Ascending aorta (tissue), 2 donors: ENCODE measurements at regions not wholly inside any gene's neighbourhood (a gene's known extent, or its start where the extent isn't known, plus 50 kb on each side); places are given as distances from the start of the nearest gene placed in this dataset.

Source experiments
- DNase-seq, 2 donors: peaks; one replicate each; pipeline ENCODE4 v3.0.0-alpha.2; 2019; ENCODE audit warnings: low spot score in 2 of 2
- H3K27ac ChIP-seq, 2 donors: fragments of 200-600 bp; sonication (generic); one replicate each; pipeline ENCODE4 v1.5.1; 2016 to 2017; ENCODE audit warnings: mild to moderate bottlenecking in 1 of 2
- H3K27me3 ChIP-seq: fragments of 200-600 bp; sonication (generic); one replicate; pipeline ENCODE4 v1.5.1; 2017
- H3K36me3 ChIP-seq, 2 donors: fragments of 200-600 bp; sonication (generic); one replicate each; pipeline ENCODE4 v1.5.1; 2016
- H3K4me1 ChIP-seq, 2 donors: fragments of 200-600 bp; sonication (generic); one replicate each; pipeline ENCODE4 v1.5.1; 2016 to 2017; ENCODE audit warnings: mild to moderate bottlenecking in 1 of 2
- H3K4me3 ChIP-seq, 2 donors: fragments of 200-600 bp; sonication (generic); one replicate each; pipeline ENCODE4 v1.5.1; 2016 to 2017; ENCODE audit warnings: mild to moderate bottlenecking in 1 of 2
- H3K9me3 ChIP-seq, 2 donors: fragments of 200-600 bp; sonication (generic); one replicate each; pipeline ENCODE4 v1.5.1; 2016
- CTCF ChIP-seq, 3 experiments: fragments of 200-600 bp in 2 of 3; fragments of 450-650 bp in 1 of 3; sonication (generic) in 2 of 3; IDR thresholded peaks; one replicate each; pipeline ENCODE4 v1.5.1; 2016 to 2019; ENCODE audit warnings: antibody characterized with exemption in 3 of 3, mild to moderate bottlenecking in 1 of 3, moderate library complexity in 1 of 3
- intact Hi-C: fragments of 100-400 bp; cut with DNase I; formaldehyde crosslinking; loops from one replicate; pipeline ENCODE4 v1.15.1; 2023

GRCh38 chr3:115254492-115255196 is 107.6 kb upstream of the ZBTB20 start:
- no peak for DNase-seq

DNA sequence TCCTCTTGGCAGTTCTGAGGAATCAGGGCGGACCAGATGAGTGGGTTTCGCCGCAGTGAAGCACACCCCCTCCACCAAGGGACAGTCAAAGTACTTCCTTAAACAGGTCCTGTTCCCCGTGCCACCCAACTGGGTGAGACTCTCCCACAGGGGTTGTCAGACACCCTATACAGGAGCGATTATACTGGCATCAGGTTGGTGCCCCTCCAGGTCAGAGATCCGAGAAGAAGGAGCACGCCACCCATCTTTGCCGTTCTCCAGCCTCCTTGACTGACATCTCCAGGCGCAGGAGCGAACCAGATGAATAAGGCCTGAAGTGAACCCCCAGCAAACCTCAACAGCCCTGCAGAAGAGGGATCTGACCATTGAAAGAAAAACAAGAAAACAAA is 108.1 kb upstream of the ZBTB20 start:
- no peaks in the 10 kb centered on the region for H3K27me3 ChIP-seq
- no peaks in the 10 kb centered on the region for H3K36me3 ChIP-seq
- DNase-seq: no peak
- no peak for TF ChIP-seq CTCF (IDR thresholded peaks at IDR 0.05)
- H3K9me3 ChIP-seq: no peaks in the 10 kb centered on the region
- intact Hi-C loops: no loop called here
- no peak overlapping the region for H3K4me3 ChIP-seq
- H3K27ac ChIP-seq: no peak overlapping the region
- H3K4me1 ChIP-seq: peaks cover 0 to 2% of the 10 kb centered on the region in 2 donors

More at GRCh38 chr3:115254492-115255196, 107.6 kb upstream of the ZBTB20 start:
- intact Hi-C loops: no loop called here
- no peak overlapping the region for H3K4me3 ChIP-seq
- H3K36me3 ChIP-seq: no peaks in the 10 kb centered on the region
- H3K9me3 ChIP-seq: no peaks in the 10 kb centered on the region
- H3K4me1 ChIP-seq: peaks cover 0 to 2% of the 10 kb centered on the region in 2 donors
- no peak overlapping the region for H3K27ac ChIP-seq
- H3K27me3 ChIP-seq: no peaks in the 10 kb centered on the region
- no peak for TF ChIP-seq CTCF (IDR thresholded peaks at IDR 0.05)

GRCh38 chr3:115270849-115271248 is 123.8 kb upstream of the ZBTB20 start:
- DNase-seq: no peak
- no peak overlapping the region for H3K4me3 ChIP-seq
- H3K9me3 ChIP-seq: no peaks in the 10 kb centered on the region
- no peaks in the 10 kb centered on the region for H3K27me3 ChIP-seq
- no peaks in the 10 kb centered on the region for H3K36me3 ChIP-seq
- TF ChIP-seq CTCF (IDR thresholded peaks at IDR 0.05): no peak
- H3K27ac ChIP-seq: no peak overlapping the region
- H3K4me1 ChIP-seq: no peaks in the 10 kb centered on the region
- intact Hi-C loops: no loop called here

DNA sequence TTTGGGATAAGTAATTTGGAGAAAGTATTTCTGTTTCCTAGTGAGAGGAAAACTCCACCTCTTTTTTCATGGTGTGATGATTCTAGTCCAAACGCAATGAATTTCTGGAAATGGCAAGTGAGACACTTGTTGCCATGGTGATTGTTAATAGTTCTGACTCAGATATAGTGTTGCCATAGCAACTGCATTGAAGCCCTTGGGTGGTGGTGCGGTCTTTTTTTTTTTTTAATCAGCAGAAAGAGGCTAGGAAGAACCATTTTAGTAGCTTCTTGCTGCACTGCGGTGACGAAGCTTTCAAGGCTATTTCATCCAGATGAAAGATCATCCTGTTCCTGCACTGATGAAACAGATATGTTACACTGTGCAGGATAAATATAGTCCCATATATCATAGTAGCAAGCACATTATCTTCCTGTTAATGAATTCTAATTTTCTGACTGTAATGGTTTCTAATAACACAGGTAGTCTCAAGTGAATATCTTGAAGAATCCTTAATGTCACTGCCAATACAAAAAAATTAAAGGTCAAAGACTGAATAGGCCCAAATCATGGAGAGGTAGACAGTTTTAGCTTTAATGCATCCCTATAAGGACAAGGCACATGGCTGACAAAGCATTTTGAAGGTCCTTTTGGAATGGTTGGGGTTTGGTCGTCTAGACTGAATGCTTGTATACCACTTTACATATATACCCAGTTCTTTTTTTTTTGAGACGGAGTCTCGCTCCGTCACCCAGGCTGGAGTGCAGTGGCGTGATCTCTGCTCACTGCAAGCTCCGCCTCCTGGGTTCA is 125.1 kb upstream of the ZBTB20 start:
- Histone ChIP-seq H3K4me1 (no peaks in the 10 kb centered on the region), H3K27ac (no peak overlapping the region), H3K9me3 (no peaks in the 10 kb centered on the region), H3K36me3 (no peaks in the 10 kb centered on the region), H3K4me3 (no peak overlapping the region), H3K27me3 (no peaks in the 10 kb centered on the region)
- no peak for TF ChIP-seq CTCF (IDR thresholded peaks at IDR 0.05)
- no peak for DNase-seq
- intact Hi-C loops: no loop called here

GRCh38 chr3:115275896-115276295 is 128.8 kb upstream of the ZBTB20 start:
- Histone ChIP-seq H3K9me3 (no peaks in the 10 kb centered on the region), H3K4me1 (peaks cover 0 to 9% of the 10 kb centered on the region in 2 donors), H3K36me3 (no peaks in the 10 kb centered on the region), H3K27ac (no peak overlapping the region), H3K4me3 (no peak overlapping the region), H3K27me3 (no peaks in the 10 kb centered on the region)
- intact Hi-C loops: loop anchor here (5.0 kb wide), 1 partner anchor 236 kb away; no protein-coding TSS in a partner anchor
- no peak for DNase-seq
- no peak for TF ChIP-seq CTCF (IDR thresholded peaks at IDR 0.05)
